HG02938 (cell line): ENCODE measurements at regions not wholly inside any gene's neighbourhood (a gene's known extent, or its start where the extent isn't known, plus 50 kb on each side); places are given as distances from the start of the nearest gene placed in this dataset.

Experiments
- ATAC-seq: cut with Tn5 transposase; IDR thresholded peaks from one replicate; pipeline ENCODE4 v1.9.1; 2021; ENCODE audit warnings: mild to moderate bottlenecking, moderate library complexity; ENCODE audit not compliant: unreplicated experiment

- ATAC-seq = no peak
These were observed 61.9 kb upstream of the TAB3 start for GRCh38 chrX:30951003-30951402.

GRCh38 chrX:30950391-30950790 is 61.3 kb upstream of the TAB3 start:
- ATAC-seq = no peak

- ATAC-seq = no peak
These were observed 60.5 kb upstream of the TAB3 start for GRCh38 chrX:30949554-30949953.

GRCh38 chrX:30948626-30949025 is 59.6 kb upstream of the TAB3 start:
- no peak for ATAC-seq

- no peak for ATAC-seq
These were observed 59.0 kb upstream of the TAB3 start for GRCh38 chrX:30948051-30948450.

- no peak for ATAC-seq
These were observed 54.9 kb upstream of the TAB3 start for GRCh38 chrX:30943984-30944383.

- no peak for ATAC-seq
These were observed 52.8 kb upstream of the TAB3 start for GRCh38 chrX:30941898-30942297.

GRCh38 chrX:30939928-30940327 is 50.9 kb upstream of the TAB3 start:
- no peak for ATAC-seq
